Activated CD4-positive, alpha-beta T cell treated with anti-CD3 and anti-CD28 coated beads for 36 hours (primary cell): ENCODE measurements at regions not wholly inside any gene's neighbourhood (a gene's known extent, or its start where the extent isn't known, plus 50 kb on each side); places are given as distances from the start of the nearest gene placed in this dataset.

ENCODE experiments used
- ATAC-seq: fragments of 200-7000 bp; cut with Tn5 transposase; one replicate; pipeline ENCODE4 v1.10.0; 2021; ENCODE audit warnings: mild to moderate bottlenecking, moderate library complexity
- CTCF ChIA-PET: fragments of 350-600 bp; sonication (Branson Sonifier 250); formaldehyde crosslinking; loops from one replicate; lab custom pipeline; 2021; ENCODE audit warnings: antibody characterized with exemption; lab: Charles Lee
- POLR2A ChIA-PET: fragments of 350-600 bp; sonication (Branson Sonifier 250); formaldehyde crosslinking; loops from one replicate; lab custom pipeline; 2021; ENCODE audit warnings: antibody characterized with exemption, inconsistent platforms; lab: Charles Lee
- DNase-seq: peaks from one replicate; pipeline ENCODE4 v3.0.0-alpha.2; 2020
- H3K27ac Mint-ChIP-seq: one replicate; pipeline ENCODE4 v1.8.0; 2021; ENCODE audit warnings: mixed read lengths
- H3K27me3 Mint-ChIP-seq: one replicate; pipeline ENCODE4 v1.8.0; 2021; ENCODE audit warnings: mixed read lengths
- H3K36me3 Mint-ChIP-seq: one replicate; pipeline ENCODE4 v1.8.0; 2021; ENCODE audit warnings: low read depth, mixed read lengths
- H3K4me1 Mint-ChIP-seq: one replicate; pipeline ENCODE4 v1.8.0; 2021; ENCODE audit warnings: mixed read lengths
- H3K4me3 Mint-ChIP-seq: one replicate; pipeline ENCODE4 v1.8.0; 2021; ENCODE audit warnings: mild to moderate bottlenecking, moderate library complexity, mixed read lengths
- H3K9me3 Mint-ChIP-seq: one replicate; pipeline ENCODE4 v1.8.0; 2021; ENCODE audit warnings: low read depth, mixed read lengths
- intact Hi-C, 2 experiments: fragments of 100-400 bp; cut with DNase I in 1 of 2; cut with micrococcal nuclease in 1 of 2; formaldehyde crosslinking; loops; one replicate each; pipeline versions ENCODE4 v1.14.2 to v1.15.1; 2022 to 2024; cut with DNase I, micrococcal nuclease

- Mint-ChIP-seq H3K27me3 (no peaks in the 10 kb centered on the region), H3K27ac (no peak overlapping the region), H3K36me3 (no peaks in the 10 kb centered on the region), H3K9me3 (peaks cover 2% of the 10 kb centered on the region), H3K4me3 (no peak overlapping the region), H3K4me1 (no peaks in the 10 kb centered on the region)
- ChIA-PET POLR2A (no interaction called here), CTCF (no interaction called here)
- intact Hi-C loops: no loop called here
- DNase-seq: no peak
- no peak for ATAC-seq
Measured at GRCh38 chr6:92538275-92538674, 881.1 kb downstream of the EPHA7 start.

- intact Hi-C loops: no loop called here
- CTCF ChIA-PET: no interaction called here
Measured at GRCh38 chr6:92534109-92534508, 885.2 kb downstream of the EPHA7 start.

GRCh38 chr6:92522589-92522988 is 896.8 kb downstream of the EPHA7 start:
- H3K27ac Mint-ChIP-seq: no peak overlapping the region
- ATAC-seq (no peak), DNase-seq (no peak)
- H3K4me1 Mint-ChIP-seq: no peaks in the 10 kb centered on the region
- intact Hi-C loops: no loop called here
- no peak overlapping the region for H3K4me3 Mint-ChIP-seq
- CTCF ChIA-PET: no interaction called here
- no peaks in the 10 kb centered on the region for H3K36me3 Mint-ChIP-seq
- POLR2A ChIA-PET: no interaction called here
- no peaks in the 10 kb centered on the region for H3K27me3 Mint-ChIP-seq
- H3K9me3 Mint-ChIP-seq: peaks cover 15% of the 10 kb centered on the region

More at GRCh38 chr6:92534109-92534508, 885.2 kb downstream of the EPHA7 start:
- Mint-ChIP-seq H3K9me3 (peaks cover 4% of the 10 kb centered on the region), H3K27me3 (no peaks in the 10 kb centered on the region), H3K36me3 (no peaks in the 10 kb centered on the region), H3K4me3 (no peak overlapping the region), H3K27ac (no peak overlapping the region), H3K4me1 (no peaks in the 10 kb centered on the region)
- DNase-seq (no peak), ATAC-seq (no peak)
- POLR2A ChIA-PET: no interaction called here

- Mint-ChIP-seq H3K4me1 (no peaks in the 10 kb centered on the region), H3K27me3 (no peaks in the 10 kb centered on the region), H3K36me3 (no peaks in the 10 kb centered on the region), H3K4me3 (no peak overlapping the region), H3K27ac (no peak overlapping the region), H3K9me3 (peaks cover 15% of the 10 kb centered on the region)
- ChIA-PET CTCF (no interaction called here), POLR2A (no interaction called here)
- intact Hi-C loops: no loop called here
- ATAC-seq (no peak), DNase-seq (no peak)
Measured at GRCh38 chr6:92521553-92521952, 897.8 kb downstream of the EPHA7 start.

GRCh38 chr6:92510137-92510536 is 909.2 kb downstream of the EPHA7 start:
- intact Hi-C loops: no loop called here
- POLR2A ChIA-PET: no interaction called here
- CTCF ChIA-PET: interaction anchor here (1.3 kb wide), 1 partner anchor 9 kb away, joined by 4 read pairs; no protein-coding TSS in a partner anchor
- no peaks in the 10 kb centered on the region for H3K36me3 Mint-ChIP-seq
- no peak overlapping the region for H3K27ac Mint-ChIP-seq
- H3K9me3 Mint-ChIP-seq: peaks cover 17% of the 10 kb centered on the region
- H3K4me1 Mint-ChIP-seq: no peaks in the 10 kb centered on the region
- no peak for ATAC-seq
- no peak for DNase-seq
- no peaks in the 10 kb centered on the region for H3K27me3 Mint-ChIP-seq
- no peak overlapping the region for H3K4me3 Mint-ChIP-seq

- no peak overlapping the region for H3K27ac Mint-ChIP-seq
Measured at GRCh38 chr6:92507552-92507951, 911.8 kb downstream of the EPHA7 start.

GRCh38 chr6:92504509-92504908 is 914.9 kb downstream of the EPHA7 start:
- Mint-ChIP-seq H3K9me3 (peaks cover 7% of the 10 kb centered on the region), H3K27ac (no peak overlapping the region), H3K4me1 (no peaks in the 10 kb centered on the region), H3K27me3 (no peaks in the 10 kb centered on the region), H3K36me3 (no peaks in the 10 kb centered on the region), H3K4me3 (no peak overlapping the region)
- POLR2A ChIA-PET: no interaction called here
- intact Hi-C loops: no loop called here
- CTCF ChIA-PET: no interaction called here
- ATAC-seq (no peak), DNase-seq (no peak)

More at GRCh38 chr6:92507552-92507951, 911.8 kb downstream of the EPHA7 start:
- no peak for DNase-seq
- Mint-ChIP-seq H3K4me3 (no peak overlapping the region), H3K9me3 (peaks cover 17% of the 10 kb centered on the region), H3K4me1 (no peaks in the 10 kb centered on the region), H3K27me3 (no peaks in the 10 kb centered on the region), H3K36me3 (no peaks in the 10 kb centered on the region)
- ChIA-PET POLR2A (no interaction called here), CTCF (no interaction called here)
- intact Hi-C loops: no loop called here
- ATAC-seq: no peak

- Mint-ChIP-seq H3K9me3 (no peaks in the 10 kb centered on the region), H3K27me3 (no peaks in the 10 kb centered on the region), H3K4me1 (no peaks in the 10 kb centered on the region), H3K4me3 (no peak overlapping the region), H3K27ac (no peak overlapping the region), H3K36me3 (no peaks in the 10 kb centered on the region)
- intact Hi-C loops: no loop called here
- POLR2A ChIA-PET: no interaction called here
- CTCF ChIA-PET: no interaction called here
- ATAC-seq (no peak), DNase-seq (no peak)
Measured at GRCh38 chr6:92497281-92497680, 922.1 kb downstream of the EPHA7 start.

GRCh38 chr6:92496527-92496926 is 922.8 kb downstream of the EPHA7 start:
- Mint-ChIP-seq H3K27ac (no peak overlapping the region), H3K36me3 (no peaks in the 10 kb centered on the region), H3K4me3 (no peak overlapping the region), H3K9me3 (no peaks in the 10 kb centered on the region), H3K4me1 (no peaks in the 10 kb centered on the region), H3K27me3 (no peaks in the 10 kb centered on the region)
- POLR2A ChIA-PET: no interaction called here
- DNase-seq: no peak
- CTCF ChIA-PET: no interaction called here
- ATAC-seq: no peak
- intact Hi-C loops: no loop called here

- POLR2A ChIA-PET: no interaction called here
- no peak for DNase-seq
- CTCF ChIA-PET: no interaction called here
- Mint-ChIP-seq H3K27ac (no peak overlapping the region), H3K4me1 (no peaks in the 10 kb centered on the region), H3K9me3 (no peaks in the 10 kb centered on the region), H3K4me3 (no peak overlapping the region), H3K27me3 (no peaks in the 10 kb centered on the region), H3K36me3 (no peaks in the 10 kb centered on the region)
- no peak for ATAC-seq
- intact Hi-C loops: no loop called here
Measured at GRCh38 chr6:92495242-92495641, 924.1 kb downstream of the EPHA7 start.

- ChIA-PET POLR2A (no interaction called here), CTCF (no interaction called here)
- no peak overlapping the region for H3K27ac Mint-ChIP-seq
- H3K36me3 Mint-ChIP-seq: no peaks in the 10 kb centered on the region
- no peak overlapping the region for H3K4me3 Mint-ChIP-seq
- no peak for DNase-seq
- intact Hi-C loops: no loop called here
- ATAC-seq: no peak
- H3K9me3 Mint-ChIP-seq: peaks cover 9% of the 10 kb centered on the region
- no peaks in the 10 kb centered on the region for H3K27me3 Mint-ChIP-seq
- H3K4me1 Mint-ChIP-seq: no peaks in the 10 kb centered on the region
Measured at GRCh38 chr6:92485487-92485886, 933.9 kb downstream of the EPHA7 start.

- ATAC-seq: no peak
- Mint-ChIP-seq H3K27me3 (no peaks in the 10 kb centered on the region), H3K9me3 (peaks cover 12% of the 10 kb centered on the region), H3K27ac (no peak overlapping the region), H3K4me3 (no peak overlapping the region), H3K4me1 (no peaks in the 10 kb centered on the region), H3K36me3 (no peaks in the 10 kb centered on the region)
- ChIA-PET CTCF (no interaction called here), POLR2A (no interaction called here)
- intact Hi-C loops: loop anchor here in 1 of 2 experiments (10.0 kb wide), 1 partner anchor 1205 kb away; no protein-coding TSS in a partner anchor
- DNase-seq: no peak
Measured at GRCh38 chr6:92479831-92480230, 939.5 kb downstream of the EPHA7 start.

GRCh38 chr6:92473056-92473455 is 946.3 kb downstream of the EPHA7 start:
- no peak for ATAC-seq
- CTCF ChIA-PET: no interaction called here
- Mint-ChIP-seq H3K27me3 (no peaks in the 10 kb centered on the region), H3K27ac (no peak overlapping the region), H3K4me1 (no peaks in the 10 kb centered on the region), H3K9me3 (peaks cover 13% of the 10 kb centered on the region), H3K36me3 (no peaks in the 10 kb centered on the region), H3K4me3 (no peak overlapping the region)
- POLR2A ChIA-PET: no interaction called here
- DNase-seq: no peak
- intact Hi-C loops: loop anchor here in 1 of 2 experiments (10.0 kb wide), 1 partner anchor 1212 kb away; no protein-coding TSS in a partner anchor
